IMR-90 (cell line): ENCODE measurements at regions not wholly inside any gene's neighbourhood (a gene's known extent, or its start where the extent isn't known, plus 50 kb on each side); places are given as distances from the start of the nearest gene placed in this dataset. TPM values are rescaled to one million over a fixed set of nuclear protein-coding genes. Genes with fewer than 3 reads are reported as not detected.

Experiments used
- microRNA-seq, 2 experiments: library from miRNA; stranded (forward) in 1 of 2; unstranded in 1 of 2; fragments of 10-50 nt in 1 of 2; fragments of <30 nt in 1 of 2; gene quantifications in 1 of 2; microRNA quantifications in 1 of 2; one replicate each; pipeline versions ENCODE3 to v1.1.0; 2013 to 2020; ENCODE audit not compliant: insufficient read depth in 1 of 2, insufficient read length in 1 of 2, unreplicated experiment in 1 of 2
- small RNA-seq, 5 experiments: library from RNA; depleted of rRNA; stranded (forward); fragments of <200 nt; gene quantifications; one replicate each; pipeline ENCODE3, GENCODE V24; 2012

Small RNA genes lying in the stretch of these regions (microRNA-seq; reads per million reads assigned to microRNA genes)
- gene MTND4LP2 (ENCODE audit: insufficient read depth, insufficient read length) = not detected

Small RNA genes lying in the stretch of these regions (small RNA-seq; reads per million reads assigned to genes)
- gene MTND4LP2 = 0 reads per million in 5 experiments
